GM12878 (cell line): ENCODE measurements at regions not wholly inside any gene's neighbourhood (a gene's known extent, or its start where the extent isn't known, plus 50 kb on each side); places are given as distances from the start of the nearest gene placed in this dataset.

Source experiments
- ATAC-seq: fragments of 200-7000 bp; cut with Tn5 transposase; 3 replicates; pipeline ENCODE4 v1.9.1; 2020; ENCODE audit warnings: mild to moderate bottlenecking, moderate library complexity
- BruUV-seq: library from RNA; stranded (reverse); fragments of 400-500 nt; replicated peaks from 2 replicates; lab custom pipeline; 2021; lab: Mats Ljungman, UMichigan
- CTCF ChIA-PET: fragments of 300-600 bp; sonication (Branson Sonifier 250); formaldehyde crosslinking; extraction: SDS; loops from one replicate; lab custom pipeline; 2021; ENCODE audit warnings: inconsistent platforms; lab: Yijun Ruan, JAX
- POLR2A ChIA-PET: fragments of 350-600 bp; formaldehyde crosslinking; extraction: SDS; loops from one replicate; lab custom pipeline; 2021; ENCODE audit warnings: inconsistent platforms; lab: Charles Lee
- RAD21 ChIA-PET: fragments of 300-600 bp; sonication (Branson Sonifier 250); formaldehyde crosslinking; loops from one replicate; lab custom pipeline; 2023; ENCODE audit warnings: antibody characterized with exemption; ENCODE audit not compliant: unreplicated experiment; lab: Charles Lee
- SMC1A ChIA-PET: fragments of 300-600 bp; sonication (Branson Sonifier 250); formaldehyde crosslinking; loops from one replicate; lab custom pipeline; 2023; ENCODE audit not compliant: unreplicated experiment, uncharacterized antibody; lab: Charles Lee
- DNase-seq: peaks from one replicate; pipeline ENCODE4 v3.0.0-alpha.2; 2011; ENCODE audit warnings: low read depth, low spot score
- FAIRE-seq: peaks from 3 replicates; lab custom pipeline; 2011; peaks lifted over from hg19 to GRCh38; lab: Jason Lieb, UNC
- H2AFZ ChIP-seq: 2 replicates; pipeline ENCODE4 v1.6.0; 2011; ENCODE audit warnings: low read depth, low read length, control low read depth; ENCODE audit not compliant: control insufficient read depth
- H3K27ac ChIP-seq: 2 replicates; pipeline ENCODE4 v1.5.1; 2011; ENCODE audit warnings: control low read depth; ENCODE audit not compliant: control insufficient read depth, insufficient read depth
- H3K27me3 ChIP-seq, 2 experiments: replicated peaks in 1 of 2; 2 replicates each; pipeline versions ENCODE4 v1.6.0 to v1.6.1; 2011; ENCODE audit warnings: low read length in 1 of 2; ENCODE audit not compliant: control insufficient read depth in 2 of 2, insufficient read depth in 2 of 2
- H3K36me3 ChIP-seq, 2 experiments: 2 replicates each; pipeline ENCODE4 v1.5.1; 2011; ENCODE audit warnings: low read length in 1 of 2; ENCODE audit not compliant: control insufficient read depth in 2 of 2, insufficient read depth in 2 of 2
- H3K4me1 ChIP-seq: 2 replicates; pipeline ENCODE4 v1.6.1; 2011; ENCODE audit warnings: mild to moderate bottlenecking, low read length, moderate library complexity, mixed read lengths; ENCODE audit not compliant: control insufficient read depth, insufficient read depth
- H3K4me2 ChIP-seq: 2 replicates; pipeline ENCODE4 v1.6.0; 2011; ENCODE audit warnings: control low read depth; ENCODE audit not compliant: control insufficient read depth, insufficient read depth
- H3K4me3 ChIP-seq: fragments of 200-600 bp; sonication (generic); 2 replicates; pipeline ENCODE4 v1.5.1; 2016
- H3K79me2 ChIP-seq: 2 replicates; pipeline ENCODE4 v1.6.0; 2011; ENCODE audit warnings: low read length; ENCODE audit not compliant: control insufficient read depth, insufficient read depth
- H3K9ac ChIP-seq: 2 replicates; pipeline ENCODE4 v1.8.0; 2011; ENCODE audit warnings: low read length, control low read depth, mixed read lengths; ENCODE audit not compliant: control insufficient read depth, insufficient read depth
- H3K9me3 ChIP-seq: replicated peaks from 3 replicates; pipeline ENCODE4 v1.5.1; 2011; ENCODE audit warnings: mild to moderate bottlenecking, low read length; ENCODE audit not compliant: control insufficient read depth, insufficient read depth
- H4K20me1 ChIP-seq: 2 replicates; pipeline ENCODE4 v1.6.0; 2011; ENCODE audit not compliant: control insufficient read depth, insufficient read depth
- CHD2 ChIP-seq: IDR thresholded peaks from 2 replicates; pipeline ENCODE4 v1.6.1; 2011; ENCODE audit warnings: low read depth, low read length, improper control_type of control experiment, borderline replicate concordance
- HCFC1 ChIP-seq: fragments of 150-350 bp; IDR thresholded peaks from 2 replicates; pipeline ENCODE4 v1.6.1; 2014; ENCODE audit warnings: low read length
- KAT2A ChIP-seq: conservative IDR thresholded peaks from 2 replicates; pipeline ENCODE4 v1.6.1; 2011; ENCODE audit warnings: low read depth, low read length; ENCODE audit not compliant: control insufficient read depth
- MLLT1 ChIP-seq: fragments of 450-650 bp; IDR thresholded peaks from 2 replicates; pipeline ENCODE4 v1.6.1; 2016; ENCODE audit warnings: mild to moderate bottlenecking
- PAX5 ChIP-seq: IDR thresholded peaks from 2 replicates; pipeline ENCODE4 v1.6.1; 2011; ENCODE audit warnings: low read depth, low read length, borderline replicate concordance
- PML ChIP-seq: IDR thresholded peaks from 2 replicates; pipeline ENCODE4 v1.6.1; 2012; ENCODE audit warnings: low read length, inconsistent platforms
- RB1 ChIP-seq: fragments of 450-650 bp; formaldehyde crosslinking; IDR thresholded peaks from 2 replicates; pipeline ENCODE4 v1.6.1; 2017; ENCODE audit warnings: mild to moderate bottlenecking, borderline replicate concordance
- SREBF2 ChIP-seq: IDR thresholded peaks from 2 replicates; pipeline ENCODE4 v1.6.1; 2012; ENCODE audit warnings: mild to moderate bottlenecking, low read length
- WRNIP1 ChIP-seq: IDR thresholded peaks from 2 replicates; pipeline ENCODE4 v1.6.1; 2011; ENCODE audit warnings: low read depth, low read length, improper control_type of control experiment, borderline replicate concordance
- ZBED1 ChIP-seq: IDR thresholded peaks from 2 replicates; pipeline ENCODE4 v1.6.1; 2016; ENCODE audit warnings: borderline replicate concordance
- ZBTB40 ChIP-seq: fragments of 450-650 bp; IDR thresholded peaks from 2 replicates; pipeline ENCODE4 v1.6.1; 2016; ENCODE audit warnings: mild to moderate bottlenecking, moderate library complexity, borderline replicate concordance
- ZNF217 ChIP-seq: fragments of 450-650 bp; IDR thresholded peaks from 2 replicates; pipeline ENCODE4 v1.6.1; 2017; ENCODE audit warnings: antibody characterized with exemption, mild to moderate bottlenecking
- ZNF384 ChIP-seq: IDR thresholded peaks from 2 replicates; pipeline ENCODE4 v1.6.1; 2012; ENCODE audit warnings: low read depth, mild to moderate bottlenecking, low read length, improper control_type of control experiment, borderline replicate concordance
- ZNF687 ChIP-seq: fragments of 450-650 bp; IDR thresholded peaks from 2 replicates; pipeline ENCODE4 v1.6.1; 2017; ENCODE audit warnings: mild to moderate bottlenecking, moderate library complexity
- WGBS: methylation state at CpG from one replicate; pipeline ENCODE4 v1.1.6; 2016; ENCODE audit warnings: low lambda C conversion rate; ENCODE audit not compliant: insufficient replicate concordance, insufficient coverage; ENCODE audit errors: missing lambda C conversion rate; 5-methylcytosine and 5-hydroxymethylcytosine counted together
- in situ Hi-C: fragments of 300-500 bp; cut with MboI; formaldehyde crosslinking; loops from 9 replicates; pipeline ENCODE4 v1.14.3; 2018; ENCODE audit warnings: mixed read lengths
- intact Hi-C: fragments of 100-400 bp; cut with micrococcal nuclease; formaldehyde crosslinking; loops from one replicate; pipeline ENCODE4 v1.14.2; 2022; ENCODE audit not compliant: unreplicated experiment

- TF ChIP-seq KAT2A (no peak), HCFC1 (no peak), RB1 (no peak), SREBF2 (no peak)
These were observed 132.3 kb upstream of the IRX3 start (continued) for GRCh38 chr16:54418903-54419302.

- ChIA-PET CTCF (interaction anchor here (0.8 kb wide), 1 partner anchor 865 kb away, joined by 3 read pairs; no protein-coding TSS in a partner anchor), SMC1A (no interaction called here), POLR2A (no interaction called here), RAD21 (no interaction called here)
- H4K20me1 ChIP-seq: no peaks in the 10 kb centered on the region
- no peaks in the 10 kb centered on the region for H3K4me1 ChIP-seq
- no peaks in the 10 kb centered on the region for H3K79me2 ChIP-seq
- WGBS: 0% methylated on average over 2 of the region's 2 CpGs
- in situ Hi-C loops (no loop called here), intact Hi-C loops (no loop called here)
- no peaks in the 10 kb centered on the region for H3K9me3 ChIP-seq
- H3K27me3 ChIP-seq: no peaks in the 10 kb centered on the region; a peak in 1 of 4 replicates
- no peak overlapping the region for H3K27ac ChIP-seq
- no peak for ATAC-seq
- BruUV-seq: no TSS peak
- TF ChIP-seq ZNF384 (no peak), MLLT1 (no peak), ZBED1 (no peak), SREBF2 (no peak), PAX5 (no peak), CHD2 (no peak), PML (no peak), ZNF217 (no peak), ZBTB40 (no peak), ZNF687 (no peak), WRNIP1 (no peak)
- no peaks in the 10 kb centered on the region for H3K36me3 ChIP-seq
- FAIRE-seq: no peak
- H3K4me3 ChIP-seq: no peak overlapping the region
- H3K4me2 ChIP-seq: no peak overlapping the region
- H3K9ac ChIP-seq: no peak overlapping the region
- no peak overlapping the region for H2AFZ ChIP-seq
- no peak for DNase-seq
These were observed 130.8 kb upstream of the IRX3 start for GRCh38 chr16:54417384-54417783.
